ENCODE measurements at regions not wholly inside any gene's neighbourhood (a gene's known extent, or its start where the extent isn't known, plus 50 kb on each side); places are given as distances from the start of the nearest gene placed in this dataset.

- Histone ChIP-seq H3K36me3 (ENCODE audit: insufficient read depth, low read length) (no peaks in the 10 kb centered on the region), H3K9me3 (ENCODE audit: control insufficient read depth in 1 of 2, insufficient read depth in 1 of 2, low read length in 2 of 2) (no peaks in the 10 kb centered on the region), H3K4me3 (ENCODE audit: low read length) (no peak overlapping the region), H3K4me1 (ENCODE audit: insufficient read depth, low read length) (no peaks in the 10 kb centered on the region), H3K27me3 (ENCODE audit: control insufficient read depth in 1 of 2, insufficient read depth in 2 of 2, low read length in 2 of 2) (no peaks in the 10 kb centered on the region), H3K27ac (ENCODE audit: low read depth in 1 of 2, low read length in 2 of 2) (no peak overlapping the region)
- no peaks in the 10 kb centered on the region for H3K9me3 Mint-ChIP-seq
- H3K27ac Mint-ChIP-seq = no peak overlapping the region
- no peaks in the 10 kb centered on the region for H3K36me3 Mint-ChIP-seq (ENCODE audit: low read depth)
- peaks cover 12% of the 10 kb centered on the region for H3K27me3 Mint-ChIP-seq
- intact Hi-C loops (cut with DNase I, micrococcal nuclease) = no loop called here
- no peak for ATAC-seq (ENCODE audit: poor library complexity)
- CTCF ChIA-PET = no interaction called here
- H3K4me1 Mint-ChIP-seq (ENCODE audit: low read depth) = peaks cover 5% of the 10 kb centered on the region
- TF ChIP-seq CTCF (IDR thresholded peaks at IDR 0.05) = no peak
- H3K4me3 Mint-ChIP-seq = no peak overlapping the region
- POLR2A ChIA-PET = no interaction called here
- DNase-seq = no peak
Observed at GRCh38 chr18:76266236-76266991, 228.6 kb downstream of the ZNF516 start.

GRCh38 chr18:76265497-76266235, 229.4 kb downstream of the ZNF516 start:
- CTCF ChIA-PET = no interaction called here
- DNase-seq = no peak
- intact Hi-C loops (cut with DNase I, micrococcal nuclease) = no loop called here
- no peak for TF ChIP-seq CTCF (IDR thresholded peaks at IDR 0.05)
- no peaks in the 10 kb centered on the region for H3K9me3 Mint-ChIP-seq
- no peaks in the 10 kb centered on the region for H3K4me1 ChIP-seq (ENCODE audit: insufficient read depth, low read length)
- no peaks in the 10 kb centered on the region for H3K27me3 ChIP-seq (ENCODE audit: control insufficient read depth in 1 of 2, insufficient read depth in 2 of 2, low read length in 2 of 2)
- H3K9me3 ChIP-seq (ENCODE audit: control insufficient read depth in 1 of 2, insufficient read depth in 1 of 2, low read length in 2 of 2) = peaks cover 0 to 4% of the 10 kb centered on the region in 2 experiments
- ATAC-seq (ENCODE audit: poor library complexity) = no peak
- H3K36me3 ChIP-seq (ENCODE audit: insufficient read depth, low read length) = no peaks in the 10 kb centered on the region
- POLR2A ChIA-PET = no interaction called here
- H3K4me3 ChIP-seq (ENCODE audit: low read length) = no peak overlapping the region
- H3K4me1 Mint-ChIP-seq (ENCODE audit: low read depth) = peaks cover 5% of the 10 kb centered on the region
- no peaks in the 10 kb centered on the region for H3K36me3 Mint-ChIP-seq (ENCODE audit: low read depth)
- no peak overlapping the region for H3K4me3 Mint-ChIP-seq
- no peak overlapping the region for H3K27ac Mint-ChIP-seq
- no peak overlapping the region for H3K27ac ChIP-seq (ENCODE audit: low read depth in 1 of 2, low read length in 2 of 2)
- peaks cover 7% of the 10 kb centered on the region for H3K27me3 Mint-ChIP-seq

- no peak for TF ChIP-seq CTCF (IDR thresholded peaks at IDR 0.05)
- ATAC-seq (ENCODE audit: poor library complexity) = no peak
Observed at GRCh38 chr18:76264876-76265250, 230.2 kb downstream of the ZNF516 start.

More at GRCh38 chr18:76264876-76265250, 230.2 kb downstream of the ZNF516 start:
- Mint-ChIP-seq H3K4me1 (ENCODE audit: low read depth) (peaks cover 5% of the 10 kb centered on the region), H3K36me3 (ENCODE audit: low read depth) (no peaks in the 10 kb centered on the region), H3K4me3 (no peak overlapping the region), H3K27ac (no peak overlapping the region), H3K9me3 (no peaks in the 10 kb centered on the region), H3K27me3 (peaks cover 3% of the 10 kb centered on the region)
- Histone ChIP-seq H3K27ac (ENCODE audit: low read depth in 1 of 2, low read length in 2 of 2) (no peak overlapping the region), H3K9me3 (ENCODE audit: control insufficient read depth in 1 of 2, insufficient read depth in 1 of 2, low read length in 2 of 2) (peaks cover 0 to 4% of the 10 kb centered on the region in 2 experiments), H3K27me3 (ENCODE audit: control insufficient read depth in 1 of 2, insufficient read depth in 2 of 2, low read length in 2 of 2) (no peaks in the 10 kb centered on the region), H3K4me3 (ENCODE audit: low read length) (no peak overlapping the region), H3K36me3 (ENCODE audit: insufficient read depth, low read length) (no peaks in the 10 kb centered on the region), H3K4me1 (ENCODE audit: insufficient read depth, low read length) (no peaks in the 10 kb centered on the region)
- intact Hi-C loops (cut with DNase I, micrococcal nuclease) = no loop called here
- no peak for DNase-seq
- POLR2A ChIA-PET = no interaction called here
- CTCF ChIA-PET = no interaction called here
